ENCODE measurements at regions not wholly inside any gene's neighbourhood (a gene's known extent, or its start where the extent isn't known, plus 50 kb on each side); places are given as distances from the start of the nearest gene placed in this dataset.

GRCh38 chr21:22871692-22872091 is 1873.5 kb downstream of the NCAM2 start:
- no peak for TF ChIP-seq CTCF (IDR thresholded peaks at IDR 0.05)
- H3K9me3 Mint-ChIP-seq, result no peaks in the 10 kb centered on the region
- no peak overlapping the region for H3K27ac Mint-ChIP-seq
- H3K36me3 Mint-ChIP-seq (ENCODE audit: low read depth), result no peaks in the 10 kb centered on the region
- H3K4me1 Mint-ChIP-seq, result no peaks in the 10 kb centered on the region
- peaks cover 4% of the 10 kb centered on the region for H3K27me3 Mint-ChIP-seq (ENCODE audit: low read depth, poor library complexity)
- no peak overlapping the region for H3K4me3 Mint-ChIP-seq
- no peak for DNase-seq

GRCh38 chr21:22880573-22880972 is 1882.4 kb downstream of the NCAM2 start:
- H3K27me3 Mint-ChIP-seq (ENCODE audit: low read depth, poor library complexity), result no peaks in the 10 kb centered on the region
- no peak overlapping the region for H3K4me3 Mint-ChIP-seq
- no peaks in the 10 kb centered on the region for H3K4me1 Mint-ChIP-seq
- TF ChIP-seq CTCF (IDR thresholded peaks at IDR 0.05), result no peak
- no peak overlapping the region for H3K27ac Mint-ChIP-seq
- H3K36me3 Mint-ChIP-seq (ENCODE audit: low read depth), result no peaks in the 10 kb centered on the region
- DNase-seq, result no peak
- no peaks in the 10 kb centered on the region for H3K9me3 Mint-ChIP-seq

GRCh38 chr21:22881131-22881530 is 1882.9 kb downstream of the NCAM2 start:
- Mint-ChIP-seq H3K27ac (no peak overlapping the region), H3K4me1 (no peaks in the 10 kb centered on the region), H3K27me3 (ENCODE audit: low read depth, poor library complexity) (no peaks in the 10 kb centered on the region), H3K36me3 (ENCODE audit: low read depth) (no peaks in the 10 kb centered on the region), H3K4me3 (no peak overlapping the region), H3K9me3 (no peaks in the 10 kb centered on the region)
- no peak for TF ChIP-seq CTCF (IDR thresholded peaks at IDR 0.05)
- DNase-seq, result no peak

GRCh38 chr21:22885079-22885478 is 1886.9 kb downstream of the NCAM2 start:
- Mint-ChIP-seq H3K9me3 (no peaks in the 10 kb centered on the region), H3K27ac (no peak overlapping the region), H3K4me1 (no peaks in the 10 kb centered on the region), H3K27me3 (ENCODE audit: low read depth, poor library complexity) (no peaks in the 10 kb centered on the region), H3K4me3 (no peak overlapping the region), H3K36me3 (ENCODE audit: low read depth) (no peaks in the 10 kb centered on the region)
- DNase-seq, result no peak
- no peak for TF ChIP-seq CTCF (IDR thresholded peaks at IDR 0.05)

- no peak overlapping the region for H3K27ac Mint-ChIP-seq
- no peaks in the 10 kb centered on the region for H3K27me3 Mint-ChIP-seq (ENCODE audit: low read depth, poor library complexity)
Observed at GRCh38 chr21:22885614-22886013, 1887.4 kb downstream of the NCAM2 start.

More at GRCh38 chr21:22885614-22886013, 1887.4 kb downstream of the NCAM2 start:
- H3K36me3 Mint-ChIP-seq (ENCODE audit: low read depth), result no peaks in the 10 kb centered on the region
- H3K9me3 Mint-ChIP-seq, result no peaks in the 10 kb centered on the region
- no peak for DNase-seq
- H3K4me1 Mint-ChIP-seq, result no peaks in the 10 kb centered on the region
- no peak for TF ChIP-seq CTCF (IDR thresholded peaks at IDR 0.05)
- no peak overlapping the region for H3K4me3 Mint-ChIP-seq

All from nephron progenitor cell (in vitro differentiated cells).